HG03280 (cell line): ENCODE measurements at regions not wholly inside any gene's neighbourhood (a gene's known extent, or its start where the extent isn't known, plus 50 kb on each side); places are given as distances from the start of the nearest gene placed in this dataset.
A peak's percentile ranks its signal among the peaks of the same experiment; 100 is the strongest.
"Not testable (repeated sequence)": the region's sequence is repeated elsewhere in the genome, so short reads cannot be mapped to it uniquely, and the experiment has no call there.

Source experiments
- ATAC-seq: cut with Tn5 transposase; IDR thresholded peaks from one replicate; pipeline ENCODE4 v1.9.1; 2021; ENCODE audit warnings: mild to moderate bottlenecking, moderate library complexity; ENCODE audit not compliant: unreplicated experiment

DNA sequence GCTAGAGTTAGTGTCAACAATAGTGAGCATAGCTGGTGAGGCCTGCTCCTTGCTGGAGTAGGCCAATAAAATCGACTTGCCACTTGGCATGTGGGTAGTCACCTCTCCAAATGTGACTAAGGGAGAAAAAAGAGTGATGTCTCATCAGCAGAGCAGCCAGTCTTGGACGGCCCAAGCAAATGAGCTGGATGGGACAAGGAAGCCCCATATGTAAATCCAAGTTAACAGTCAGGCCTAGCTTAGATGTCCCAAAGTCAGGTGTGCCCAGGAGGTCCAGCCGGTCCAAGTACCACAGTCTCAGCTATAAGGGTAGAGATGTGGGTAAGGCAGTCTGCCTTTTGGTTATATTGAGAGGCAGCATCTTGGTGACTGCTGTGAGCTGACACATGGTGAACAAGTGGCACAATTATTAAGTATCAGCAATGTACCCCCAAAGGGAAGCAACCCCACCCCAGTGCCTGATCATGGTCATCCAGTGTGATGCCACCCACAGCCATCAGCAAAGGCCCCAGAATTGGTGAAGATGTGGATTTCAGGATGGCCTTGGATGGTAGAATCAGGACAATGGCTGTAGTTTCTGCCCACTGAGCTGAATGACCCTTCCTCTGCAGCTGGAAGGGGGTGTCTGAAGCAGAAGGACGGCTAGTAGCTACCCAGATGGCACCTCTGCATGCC is 83.4 kb downstream of the TNFRSF13B start:
- ATAC-seq, result no peak

DNA sequence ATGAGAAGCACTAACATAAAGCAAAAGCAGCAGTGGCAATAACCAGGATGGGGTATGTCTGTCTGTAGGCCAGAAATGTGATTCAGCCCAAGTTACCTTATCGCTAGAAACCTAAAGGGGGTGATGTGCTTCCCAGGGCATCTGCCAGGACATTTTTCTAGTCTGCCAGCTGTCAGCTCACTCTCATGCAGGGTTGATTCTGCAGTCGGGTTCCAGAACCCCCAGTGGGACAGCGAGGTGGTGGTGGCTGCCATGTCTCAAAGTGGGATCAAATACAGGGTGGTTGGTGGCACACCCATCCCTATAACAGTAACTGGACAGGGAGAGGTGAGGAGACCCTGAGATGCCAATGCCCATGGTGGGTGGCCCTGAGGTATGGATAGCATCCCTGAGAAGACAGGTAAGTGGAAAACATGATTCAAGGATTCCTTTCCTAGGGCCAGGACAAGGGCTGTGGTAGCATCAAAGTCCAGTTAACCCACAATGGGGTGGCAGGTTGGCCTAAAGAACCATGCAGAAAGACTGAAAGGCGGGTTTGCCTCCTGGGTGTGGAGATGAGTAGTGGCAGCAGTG is 84.3 kb downstream of the TNFRSF13B start:
- no peak for ATAC-seq

DNA sequence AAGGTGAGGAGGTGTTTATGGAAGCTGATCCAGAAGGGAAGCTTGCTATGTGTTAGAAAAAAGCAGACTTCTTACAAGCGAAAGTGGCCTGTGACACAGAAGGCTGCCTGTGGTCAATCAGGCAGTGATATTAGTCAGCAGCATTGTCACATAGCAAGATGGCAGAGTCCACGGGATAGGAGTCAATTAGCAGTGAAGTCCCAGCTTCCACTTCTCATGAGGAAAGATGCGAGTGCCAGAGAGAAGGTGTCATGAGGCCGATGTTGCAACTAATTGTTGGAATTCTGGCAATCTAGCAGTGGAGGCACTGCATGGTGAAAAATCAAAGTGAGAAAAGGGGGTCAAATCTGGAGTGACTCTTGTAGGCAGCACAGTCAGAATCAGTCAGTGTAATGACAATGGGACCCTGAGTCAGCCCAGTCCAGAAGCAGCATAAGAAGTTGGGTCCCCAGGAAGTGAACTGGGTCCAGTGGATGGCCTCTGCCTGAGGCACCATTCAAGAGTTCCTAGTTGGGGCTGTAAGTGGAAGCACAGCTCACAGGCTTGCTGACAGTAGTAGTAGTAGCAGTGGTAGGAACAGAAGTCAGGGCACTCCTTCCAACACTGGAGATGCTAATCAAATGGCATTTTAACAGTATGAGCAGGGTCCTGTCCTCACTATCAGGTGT is 85.1 kb downstream of the TNFRSF13B start:
- ATAC-seq, result peak; percentile 52

DNA sequence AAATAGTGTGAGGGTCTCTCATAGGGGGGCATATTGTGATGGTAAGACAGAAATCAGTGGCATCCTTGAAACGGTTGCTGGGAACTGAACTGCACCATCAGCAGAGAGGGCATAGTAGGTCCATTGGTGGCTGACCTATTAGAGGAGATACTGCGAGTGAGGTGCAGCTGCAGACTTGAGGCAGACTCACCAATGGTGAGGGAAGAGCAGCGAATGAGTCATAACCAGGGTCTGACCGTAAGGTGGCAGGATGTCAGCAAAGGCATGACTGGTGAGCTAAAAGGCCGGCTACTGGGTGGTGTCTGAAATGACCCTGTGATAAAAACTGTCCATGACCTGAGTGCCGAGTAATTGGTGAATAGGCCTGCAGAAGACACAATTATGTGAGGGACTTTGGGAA is 86.7 kb downstream of the TNFRSF13B start:
- not testable (repeated sequence) for ATAC-seq

DNA sequence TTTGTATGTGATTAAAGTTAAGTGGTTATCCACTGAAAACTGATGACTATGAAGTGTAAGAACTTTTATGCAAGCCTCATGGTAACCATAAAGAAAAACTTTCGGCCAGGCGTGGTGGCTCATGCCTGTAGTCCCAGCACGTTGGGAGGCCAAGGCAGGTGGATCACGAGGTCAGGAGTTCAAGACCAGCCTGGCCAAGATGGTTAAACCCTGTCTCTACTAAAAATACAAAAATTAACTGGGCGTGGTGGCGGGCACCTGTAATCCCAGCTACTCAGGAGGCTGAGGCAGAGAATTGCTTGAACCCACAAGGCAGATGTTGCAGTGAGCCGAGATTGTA is 89.0 kb downstream of the TNFRSF13B start:
- ATAC-seq, result not testable (repeated sequence)

DNA sequence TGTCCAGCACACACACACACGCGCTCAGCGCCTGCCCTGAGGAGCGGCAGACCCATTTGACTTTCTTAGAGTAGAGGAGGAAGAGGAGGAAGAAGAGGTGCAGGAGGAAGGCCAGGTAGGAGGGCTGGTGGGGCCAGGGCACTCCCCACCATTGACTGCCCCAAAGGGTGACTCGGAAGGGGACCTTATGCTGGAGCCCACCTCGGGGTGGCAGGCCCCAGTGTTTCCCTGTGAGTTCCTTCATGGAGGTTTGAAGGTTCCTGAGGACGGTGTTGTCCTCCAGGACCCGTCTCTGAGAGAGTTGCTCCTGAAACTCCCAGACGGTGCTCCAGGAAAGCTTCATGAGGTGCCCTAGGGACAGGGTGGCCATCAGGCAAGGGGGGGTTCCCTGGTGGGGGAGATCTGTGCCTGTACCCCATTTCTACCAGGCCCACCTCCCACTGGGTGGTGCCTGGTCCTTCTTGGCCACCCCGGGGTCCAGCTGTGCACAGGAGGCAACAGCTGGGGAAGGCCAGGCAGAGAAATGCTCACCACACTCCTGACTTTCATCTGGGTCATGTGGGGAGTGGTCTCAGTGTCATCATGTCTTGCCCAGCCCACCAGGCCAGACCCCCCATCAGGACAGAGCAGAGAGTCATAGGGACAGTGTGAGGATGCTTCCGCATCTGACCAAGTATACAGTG is 89.5 kb downstream of the TNFRSF13B start:
- no peak for ATAC-seq

DNA sequence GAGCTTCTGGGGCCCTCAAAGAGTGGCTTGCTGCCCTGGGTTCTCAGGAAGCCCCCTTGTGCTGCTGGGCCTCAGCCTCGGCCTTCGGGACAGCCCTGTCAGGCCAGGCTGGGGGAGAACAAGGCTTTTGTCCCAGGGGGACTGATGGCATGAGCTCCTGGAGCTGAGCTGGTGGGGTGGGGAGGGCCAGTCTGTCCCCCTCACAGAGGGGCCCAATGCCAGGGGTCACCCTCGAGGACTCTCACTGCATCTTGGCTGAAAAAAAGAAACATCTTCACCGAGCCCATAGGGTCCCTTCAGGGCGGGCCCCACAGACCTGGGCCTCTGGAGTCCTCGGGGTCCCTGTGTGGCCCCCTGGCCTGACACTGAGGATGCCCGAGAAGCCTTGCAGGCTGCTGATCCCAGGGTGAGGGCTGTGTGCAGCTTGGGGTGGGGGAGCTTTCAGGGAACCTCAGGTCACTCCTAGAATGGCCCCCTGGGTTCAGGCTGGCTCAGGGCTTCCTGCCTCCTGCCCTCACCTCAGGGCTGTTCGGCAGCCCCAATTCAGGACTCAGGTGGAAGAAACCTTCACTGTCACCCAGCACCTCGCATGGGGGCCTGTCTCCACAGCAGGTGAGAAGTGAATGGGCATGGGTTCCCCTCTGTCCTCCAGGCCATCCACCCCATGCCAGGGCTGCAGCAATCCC is 90.5 kb downstream of the TNFRSF13B start:
- ATAC-seq, result no peak

DNA sequence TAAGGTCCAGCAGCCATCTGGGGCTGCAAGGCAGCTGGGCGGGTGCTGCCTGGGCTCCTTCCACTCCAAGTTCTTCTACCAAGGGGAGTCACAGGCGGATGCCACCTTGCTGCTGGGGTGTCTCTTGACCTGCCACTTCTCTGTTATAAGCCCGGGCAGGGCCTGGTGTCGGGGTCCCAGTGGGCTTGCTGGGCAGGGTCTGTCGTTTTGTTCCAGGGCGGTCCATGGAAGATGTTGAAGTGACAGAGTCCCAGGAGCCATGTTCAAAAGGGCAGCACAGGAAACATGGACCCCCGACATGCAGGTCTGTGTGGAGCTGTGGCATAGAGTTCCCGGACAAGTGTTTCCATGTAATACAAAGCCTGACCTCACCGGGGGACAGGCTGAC is 91.1 kb downstream of the TNFRSF13B start:
- no peak for ATAC-seq

DNA sequence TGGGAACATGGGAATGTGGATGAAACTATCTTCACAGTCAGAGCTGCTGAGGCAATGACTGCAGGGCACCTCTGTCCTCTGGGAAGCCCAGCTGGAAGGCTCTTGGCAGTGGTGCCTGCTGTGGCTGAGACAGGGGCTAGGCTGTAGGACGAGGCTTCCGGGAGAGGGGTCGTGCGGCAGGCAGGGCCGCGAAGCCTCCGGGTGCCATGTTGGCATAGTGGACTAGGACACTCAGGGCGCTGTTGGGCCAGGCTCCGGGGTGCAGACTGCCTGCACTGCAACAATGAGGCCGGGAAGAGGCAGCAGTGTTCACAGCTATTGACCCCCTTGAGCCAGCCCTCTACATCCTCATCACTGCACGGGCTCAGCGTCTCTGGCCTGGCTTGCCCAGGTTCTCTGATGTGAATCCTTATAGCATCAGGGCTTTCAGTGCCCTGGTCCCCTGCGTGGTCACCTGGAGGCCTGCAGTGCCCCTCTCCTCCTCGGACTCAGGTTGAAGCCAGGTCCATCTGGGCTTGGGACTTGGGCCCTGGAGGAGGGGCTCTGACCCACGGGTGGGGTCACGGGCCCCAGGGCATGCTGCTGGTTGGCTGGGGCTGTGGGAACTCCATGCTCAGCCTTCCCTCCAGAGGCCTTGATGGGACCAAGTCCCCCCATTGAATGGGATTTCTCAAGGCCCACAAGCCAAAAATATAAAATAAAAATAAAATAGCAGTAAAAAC is 91.6 kb downstream of the TNFRSF13B start:
- ATAC-seq, result no peak

DNA sequence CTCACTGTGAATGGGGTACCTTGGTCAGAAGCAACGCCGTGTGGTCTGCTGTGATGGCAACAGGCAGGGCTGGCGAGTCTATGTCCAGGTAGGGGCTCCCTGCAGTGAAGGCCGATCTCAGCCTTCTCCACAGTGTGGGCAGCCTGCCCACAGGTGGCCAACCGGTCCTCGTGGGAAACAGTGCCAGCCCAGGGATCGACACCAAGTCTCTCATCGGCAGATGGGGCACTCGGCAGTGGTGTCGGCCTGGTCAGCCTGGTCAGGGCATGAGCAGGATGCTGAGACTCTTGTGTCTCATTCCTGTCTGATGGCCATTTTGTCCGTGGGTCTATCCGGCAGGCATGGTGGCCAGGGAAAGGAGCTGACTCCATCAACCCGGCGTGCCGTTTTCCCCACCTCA is 92.2 kb downstream of the TNFRSF13B start:
- no peak for ATAC-seq

DNA sequence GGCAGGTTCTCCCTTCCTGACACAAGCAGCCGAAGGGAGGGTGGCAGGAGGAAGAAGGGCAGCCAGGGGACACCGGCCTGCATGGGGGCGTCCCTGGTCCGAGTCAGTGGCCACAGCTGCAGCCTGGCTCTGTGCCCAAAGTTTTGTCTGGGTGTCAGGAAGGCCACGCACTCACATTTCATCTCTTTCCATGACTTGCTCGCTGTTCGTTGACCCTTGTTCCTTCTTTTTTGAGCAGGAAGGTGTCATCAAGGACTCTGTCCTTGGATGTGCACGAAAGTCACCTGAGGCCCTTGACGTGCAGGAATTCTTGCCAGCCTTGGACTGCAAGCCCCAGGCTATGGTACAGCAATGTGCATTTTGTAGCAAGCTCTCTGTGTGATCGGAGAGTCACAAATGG is 93.3 kb downstream of the TNFRSF13B start:
- ATAC-seq, result no peak

DNA sequence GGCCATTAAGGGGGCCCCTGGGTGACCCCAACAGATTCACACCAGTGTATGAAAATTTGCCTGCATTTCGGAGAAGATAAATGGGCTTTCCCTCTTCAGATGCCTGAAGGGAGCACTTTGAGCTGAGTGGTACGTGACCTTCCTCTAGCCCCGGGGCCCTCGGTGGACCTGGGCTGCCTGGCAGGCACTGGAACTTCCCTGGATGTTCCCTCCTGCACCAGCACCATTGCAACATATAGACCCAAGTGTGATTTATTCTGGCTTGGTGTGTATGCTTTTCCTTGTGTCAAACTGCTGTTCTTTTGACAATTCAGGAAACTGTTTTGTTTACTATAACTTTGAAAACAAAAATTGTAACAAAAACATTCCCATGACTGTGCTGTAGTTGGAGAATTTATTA is 93.8 kb downstream of the TNFRSF13B start:
- ATAC-seq, result no peak

DNA sequence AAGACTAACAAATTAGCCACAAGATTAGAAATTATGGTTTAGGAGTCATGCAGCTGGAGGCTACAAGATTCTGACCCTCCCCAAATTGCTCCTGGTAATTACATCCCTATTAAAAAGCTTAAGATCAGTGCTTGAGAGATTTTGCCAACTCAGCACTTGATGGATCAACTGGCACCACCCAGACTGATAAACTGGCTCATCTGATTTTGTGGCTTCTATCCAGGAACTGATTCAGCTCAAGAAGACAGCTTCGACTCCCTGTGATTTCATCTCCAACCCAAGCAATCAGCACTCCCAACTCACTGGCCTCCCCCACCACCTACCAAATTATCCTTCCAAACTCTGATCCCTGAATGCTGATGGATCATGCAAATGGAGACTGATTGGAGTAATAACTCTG is 94.8 kb downstream of the TNFRSF13B start:
- ATAC-seq, result no peak

DNA sequence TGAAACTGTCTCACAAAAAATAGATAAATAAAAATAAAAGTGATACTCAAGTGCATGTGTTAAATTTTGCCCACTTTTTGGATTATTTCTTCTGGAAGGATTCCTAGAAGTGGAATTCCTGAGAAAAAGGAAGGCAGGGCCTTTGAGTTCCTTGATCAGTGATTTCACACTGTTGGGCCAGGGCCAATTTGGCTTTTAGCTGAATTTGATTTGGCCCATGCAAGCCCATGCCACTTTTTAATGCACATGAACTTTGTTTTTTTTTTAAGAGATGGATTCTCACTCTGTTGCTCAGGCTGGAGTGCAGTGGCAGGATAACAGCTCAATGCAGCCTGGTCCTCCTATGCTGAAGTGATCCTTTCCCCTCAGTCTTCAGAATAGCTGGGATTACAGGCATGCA is 96.3 kb downstream of the TNFRSF13B start:
- no peak for ATAC-seq

DNA sequence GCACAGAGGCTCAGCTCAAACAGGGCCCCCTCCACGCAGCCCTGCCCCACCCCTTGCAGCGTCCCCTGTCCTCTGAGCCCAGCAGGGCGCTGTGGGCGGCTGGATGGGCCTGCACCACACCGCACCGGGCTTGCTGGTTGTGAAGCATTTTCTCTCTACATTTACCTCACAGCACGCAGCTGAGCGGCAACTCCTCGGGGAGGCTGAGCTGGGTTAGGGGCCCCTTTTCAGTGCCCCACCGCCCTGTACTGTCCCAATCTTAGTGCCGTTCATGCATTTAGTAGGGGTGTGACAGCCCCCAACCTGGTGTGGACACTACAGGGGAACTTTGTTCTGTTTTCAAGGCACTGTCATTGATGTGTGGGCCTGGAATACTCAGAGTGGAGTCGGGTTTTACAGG is 97.7 kb downstream of the TNFRSF13B start:
- ATAC-seq, result not testable (repeated sequence)

DNA sequence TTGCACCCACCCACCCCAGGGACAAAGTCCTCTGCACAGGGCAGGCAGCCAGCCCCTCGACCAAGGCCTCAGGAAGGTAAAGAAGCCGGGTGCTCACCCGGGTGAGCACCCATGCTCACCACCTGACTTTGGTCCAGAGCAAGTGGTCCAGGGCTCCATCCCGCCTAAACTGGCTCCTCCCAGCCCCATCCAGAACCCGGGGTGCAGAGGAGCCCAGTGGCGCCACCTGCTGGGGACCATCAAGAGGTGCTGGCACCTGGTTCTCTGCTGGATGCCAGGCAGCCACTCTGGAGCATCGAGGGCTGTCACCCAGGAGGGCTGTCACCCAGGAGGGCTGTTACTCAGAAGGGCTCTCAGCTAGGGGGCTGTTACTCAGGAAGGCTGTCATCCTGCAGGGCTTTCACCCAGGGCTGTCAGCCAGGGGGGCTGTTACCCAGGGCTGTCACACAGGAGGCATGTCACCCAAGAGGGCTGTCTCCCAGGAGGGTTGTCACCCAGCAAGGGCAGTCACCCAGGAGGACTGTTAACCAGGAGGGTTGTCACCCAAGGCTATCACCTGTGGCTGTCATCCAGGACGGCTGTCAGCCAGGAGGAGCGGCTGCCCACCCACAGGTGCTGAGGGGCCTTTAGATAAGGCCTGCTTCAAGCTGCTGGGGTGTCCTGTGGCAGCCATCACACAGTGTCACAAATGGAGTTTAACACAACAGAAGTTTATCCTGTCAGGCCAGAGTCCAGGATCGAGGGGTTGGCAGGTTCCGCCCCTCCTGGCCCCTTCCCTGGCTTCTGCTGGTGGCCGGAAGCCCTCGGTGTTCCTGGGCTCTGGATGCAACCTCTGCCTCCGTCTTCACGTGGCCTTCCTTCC is 98.5 kb downstream of the TNFRSF13B start:
- ATAC-seq, result no peak

DNA sequence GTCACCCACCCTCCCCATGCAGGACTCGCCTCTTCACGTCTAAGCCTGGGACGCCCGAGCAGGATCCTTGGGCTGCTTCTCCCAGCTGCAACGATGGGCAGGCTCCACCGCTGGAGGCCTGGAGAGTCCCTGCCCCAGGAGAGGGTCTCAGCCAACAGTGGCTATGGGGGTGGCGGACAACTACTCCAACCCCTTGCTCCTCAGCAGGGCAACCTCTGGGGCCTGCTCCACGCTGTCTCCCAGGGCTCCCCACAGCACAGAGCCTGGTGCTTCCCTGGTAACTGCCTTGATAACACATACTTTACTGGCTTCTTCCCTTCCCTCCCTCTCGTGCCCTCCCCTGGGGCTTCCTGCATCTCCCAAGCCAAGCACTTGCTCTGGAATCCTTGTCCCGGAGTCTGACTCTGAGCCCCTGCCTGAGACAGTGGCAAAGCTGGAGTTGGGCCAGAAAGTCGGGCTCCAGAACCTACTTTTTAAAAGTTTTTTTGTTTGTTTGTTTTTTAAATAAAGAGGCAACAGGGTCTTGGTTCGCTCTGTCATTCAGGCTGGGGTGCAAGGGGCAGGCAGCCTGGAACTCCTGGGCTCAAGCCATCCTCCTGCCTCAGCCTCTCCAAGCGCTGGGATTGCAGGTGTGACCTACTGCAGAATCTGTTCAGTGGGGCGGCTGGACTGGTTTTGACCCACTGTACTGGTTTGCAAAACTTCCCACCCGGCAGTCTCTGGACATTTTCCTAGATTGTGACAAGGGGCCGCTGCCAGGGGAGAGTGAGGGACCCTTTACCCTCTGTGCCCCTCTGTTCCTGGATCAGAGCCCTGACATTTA is 99.4 kb downstream of the TNFRSF13B start:
- ATAC-seq, result no peak

DNA sequence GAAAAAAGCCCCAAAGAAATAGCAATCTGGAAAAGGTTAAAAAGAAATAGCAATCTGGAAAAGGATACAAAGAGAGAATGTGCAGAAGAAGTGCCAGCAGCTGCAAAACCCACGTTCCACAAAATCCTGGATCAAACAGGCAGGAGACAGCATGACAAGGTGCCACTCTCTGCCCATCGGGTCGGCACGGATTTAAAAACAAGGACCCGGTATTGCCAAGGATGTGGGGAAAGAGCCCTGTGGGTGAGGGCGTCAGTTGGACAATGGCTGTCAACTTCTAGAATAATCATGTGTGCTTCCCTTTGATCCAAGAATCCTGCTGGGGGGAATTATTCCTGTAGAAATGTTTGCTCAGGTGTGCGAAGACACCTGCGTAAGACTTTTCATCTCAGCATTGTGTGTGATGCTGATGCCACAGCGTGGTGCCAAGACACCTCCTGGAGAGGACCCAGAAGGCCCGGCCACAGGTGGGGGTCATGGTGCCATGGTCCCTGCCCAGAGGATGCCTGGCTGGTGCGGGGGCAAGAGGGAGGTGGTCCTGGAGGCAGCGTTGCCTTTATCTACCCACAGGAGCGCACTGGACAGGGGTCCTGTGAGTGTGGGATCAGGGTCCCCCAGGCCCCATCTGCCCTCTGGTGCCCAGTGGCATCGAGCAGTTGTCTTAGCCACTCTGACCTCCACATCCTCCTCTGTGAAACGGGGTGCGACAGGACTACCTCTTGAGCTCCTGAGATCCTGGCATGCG is 100.3 kb downstream of the TNFRSF13B start:
- ATAC-seq, result not testable (repeated sequence)
